OCI-LY1 (cell line): ENCODE measurements at regions not wholly inside any gene's neighbourhood (a gene's known extent, or its start where the extent isn't known, plus 50 kb on each side); places are given as distances from the start of the nearest gene placed in this dataset.
"Not testable (repeated sequence)": the region's sequence is repeated elsewhere in the genome, so short reads cannot be mapped to it uniquely, and the experiment has no call there.

Experiments
- H2AFZ ChIP-seq: fragments of 200-600 bp; sonication (generic), shearing (Covaris generic); 2 replicates; pipeline ENCODE4 v1.6.0; 2014; ENCODE audit warnings: antibody characterized with exemption, mild to moderate bottlenecking, low read length
- H3F3A ChIP-seq: fragments of 200-600 bp; sonication (generic), shearing (Covaris generic); 2 replicates; pipeline ENCODE4 v1.6.0; 2014; ENCODE audit warnings: mild to moderate bottlenecking, antibody characterized with exemption, low read length, moderate library complexity; ENCODE audit not compliant: insufficient read depth
- H3K27ac ChIP-seq: fragments of 200-600 bp; sonication (generic); 2 replicates; pipeline ENCODE4 v1.5.1; 2014; ENCODE audit warnings: low read length, mixed run types, mild to moderate bottlenecking, low read depth; ENCODE audit not compliant: poor library complexity, severe bottlenecking
- H3K27me3 ChIP-seq: fragments of 200-600 bp; sonication (generic); 2 replicates; pipeline ENCODE4 v1.6.0; 2014; ENCODE audit warnings: antibody characterized with exemption, mild to moderate bottlenecking, low read length, moderate library complexity; ENCODE audit not compliant: insufficient read depth
- H3K36me3 ChIP-seq: fragments of 200-600 bp; sonication (generic); 2 replicates; pipeline ENCODE4 v1.6.1; 2014; ENCODE audit warnings: mild to moderate bottlenecking, antibody characterized with exemption, low read length, moderate library complexity, mixed read lengths; ENCODE audit not compliant: insufficient read depth
- H3K4me1 ChIP-seq: fragments of 200-600 bp; sonication (generic); 2 replicates; pipeline ENCODE4 v1.5.1; 2014; ENCODE audit warnings: mild to moderate bottlenecking, low read length, moderate library complexity; ENCODE audit not compliant: insufficient read depth, severe bottlenecking
- H3K4me2 ChIP-seq: fragments of 200-600 bp; sonication (generic), shearing (Covaris generic); 2 replicates; pipeline ENCODE4 v1.6.1; 2014; ENCODE audit warnings: low read length
- H3K4me3 ChIP-seq: fragments of 200-600 bp; sonication (generic); 2 replicates; pipeline ENCODE4 v1.5.1; 2014; ENCODE audit warnings: low read length, low read depth, mild to moderate bottlenecking, mixed read lengths; ENCODE audit not compliant: poor library complexity, severe bottlenecking
- H3K79me2 ChIP-seq: fragments of 200-600 bp; shearing (Covaris generic); 2 replicates; pipeline ENCODE4 v1.6.1; 2016; ENCODE audit warnings: mixed run types, low read length, mixed read lengths; ENCODE audit not compliant: insufficient read depth
- H3K9ac ChIP-seq: fragments of 200-600 bp; sonication (generic), shearing (Covaris generic); 2 replicates; pipeline ENCODE4 v1.6.1; 2014; ENCODE audit warnings: mild to moderate bottlenecking, low read length, mixed read lengths
- H3K9me2 ChIP-seq: fragments of 200-600 bp; sonication (generic), shearing (Covaris generic); 2 replicates; pipeline ENCODE4 v1.6.1; 2014; ENCODE audit warnings: low read depth, mild to moderate bottlenecking, low read length, mixed read lengths
- H3K9me3 ChIP-seq: fragments of 200-600 bp; shearing (Covaris generic); 2 replicates; pipeline ENCODE4 v1.6.1; 2014; ENCODE audit warnings: low read length, mixed read lengths
- H4K20me1 ChIP-seq: fragments of 200-600 bp; sonication (generic), shearing (Covaris generic); 2 replicates; pipeline ENCODE4 v1.6.0; 2016; ENCODE audit warnings: mild to moderate bottlenecking, low read length; ENCODE audit not compliant: insufficient read depth
- EZH2 ChIP-seq: fragments of 200-600 bp; sonication (generic), shearing (Covaris generic); IDR thresholded peaks from 2 replicates; pipeline ENCODE4 v1.8.0; 2017; ENCODE audit warnings: borderline replicate concordance, mixed run types, mild to moderate bottlenecking, antibody characterized with exemption, low read length, moderate library complexity, mixed read lengths
- TF ChIP-seq, protein P1 (sequence below): fragments of 200-600 bp; sonication (generic), shearing (Covaris generic); IDR thresholded peaks from 2 replicates; pipeline ENCODE4 v1.5.1; 2017; ENCODE audit warnings: mild to moderate bottlenecking, antibody characterized with exemption, low read length, moderate library complexity, mixed read lengths

- peaks cover 26% of the 10 kb centered on the region for H3K4me1 ChIP-seq
- H3K36me3 ChIP-seq, result no peaks in the 10 kb centered on the region
Measured at GRCh38 chr2:107570876-107571275, 255.8 kb upstream of the RGPD4 start.

GRCh38 chr2:107572890-107573289 lies 253.8 kb upstream of the RGPD4 start:
- not testable (repeated sequence) for H3K36me3 ChIP-seq, H3K79me2 ChIP-seq, H3K4me2 ChIP-seq, H2AFZ ChIP-seq, H3K9me2 ChIP-seq, H3K9ac ChIP-seq, H3K9me3 ChIP-seq, H3K4me3 ChIP-seq, H3K27ac ChIP-seq, H3F3A ChIP-seq, H4K20me1 ChIP-seq, H3K27me3 ChIP-seq
- H3K4me1 ChIP-seq, result peaks cover 46% of the 10 kb centered on the region

More at GRCh38 chr2:107570876-107571275, 255.8 kb upstream of the RGPD4 start:
- Histone ChIP-seq H3K4me3 (no peak overlapping the region), H3K79me2 (no peaks in the 10 kb centered on the region), H2AFZ (no peak overlapping the region), H3K9ac (no peak overlapping the region), H3K4me2 (no peak overlapping the region), H3K9me2 (no peaks in the 10 kb centered on the region), H3K27ac (no peak overlapping the region), H4K20me1 (no peaks in the 10 kb centered on the region), H3K27me3 (no peaks in the 10 kb centered on the region), H3K9me3 (no peaks in the 10 kb centered on the region), H3F3A (no peaks in the 10 kb centered on the region)
- no peak for TF ChIP-seq EZH2
- TF ChIP-seq, protein P1, sequence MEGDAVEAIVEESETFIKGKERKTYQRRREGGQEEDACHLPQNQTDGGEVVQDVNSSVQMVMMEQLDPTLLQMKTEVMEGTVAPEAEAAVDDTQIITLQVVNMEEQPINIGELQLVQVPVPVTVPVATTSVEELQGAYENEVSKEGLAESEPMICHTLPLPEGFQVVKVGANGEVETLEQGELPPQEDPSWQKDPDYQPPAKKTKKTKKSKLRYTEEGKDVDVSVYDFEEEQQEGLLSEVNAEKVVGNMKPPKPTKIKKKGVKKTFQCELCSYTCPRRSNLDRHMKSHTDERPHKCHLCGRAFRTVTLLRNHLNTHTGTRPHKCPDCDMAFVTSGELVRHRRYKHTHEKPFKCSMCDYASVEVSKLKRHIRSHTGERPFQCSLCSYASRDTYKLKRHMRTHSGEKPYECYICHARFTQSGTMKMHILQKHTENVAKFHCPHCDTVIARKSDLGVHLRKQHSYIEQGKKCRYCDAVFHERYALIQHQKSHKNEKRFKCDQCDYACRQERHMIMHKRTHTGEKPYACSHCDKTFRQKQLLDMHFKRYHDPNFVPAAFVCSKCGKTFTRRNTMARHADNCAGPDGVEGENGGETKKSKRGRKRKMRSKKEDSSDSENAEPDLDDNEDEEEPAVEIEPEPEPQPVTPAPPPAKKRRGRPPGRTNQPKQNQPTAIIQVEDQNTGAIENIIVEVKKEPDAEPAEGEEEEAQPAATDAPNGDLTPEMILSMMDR, result no peak

DNA sequence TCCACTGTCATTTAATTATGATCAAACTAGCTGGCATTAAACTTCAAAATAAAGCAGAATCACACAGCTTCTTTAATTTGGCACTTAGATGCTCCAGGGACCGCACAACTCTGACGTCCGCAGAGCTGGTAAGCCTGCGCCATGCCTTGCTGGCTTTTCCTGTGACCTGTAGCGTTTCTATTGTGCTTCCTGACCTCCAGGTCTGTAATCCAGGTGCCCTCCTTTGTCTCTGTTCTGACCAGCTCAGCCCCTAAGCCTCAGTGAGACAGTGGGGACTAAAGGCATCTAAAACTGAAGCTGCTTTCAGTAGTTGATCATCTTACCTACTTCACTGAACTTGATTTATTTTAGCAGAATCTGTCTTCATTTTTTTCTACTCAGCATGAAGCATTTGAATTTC lies 249.7 kb upstream of the RGPD4 start:
- H3K27me3 ChIP-seq, result no peaks in the 10 kb centered on the region
- no peaks in the 10 kb centered on the region for H3K36me3 ChIP-seq
- H3K79me2 ChIP-seq, result no peaks in the 10 kb centered on the region
- no peaks in the 10 kb centered on the region for H4K20me1 ChIP-seq
- peak overlapping the region; percentile 10; the same call in 1 of the 2 replicates for H3K4me2 ChIP-seq
- H2AFZ ChIP-seq, result no peak overlapping the region
- no peaks in the 10 kb centered on the region for H3K9me2 ChIP-seq
- peak overlapping the region; percentile 1; the same call in 1 of the 2 replicates for H3K9ac ChIP-seq
- peaks cover 80% of the 10 kb centered on the region for H3K4me1 ChIP-seq
- no peaks in the 10 kb centered on the region for H3K9me3 ChIP-seq
- no peak overlapping the region for H3K4me3 ChIP-seq
- H3F3A ChIP-seq, result no peaks in the 10 kb centered on the region
- peak overlapping the region; percentile 74 for H3K27ac ChIP-seq
- no peak for TF ChIP-seq EZH2
- TF ChIP-seq, protein P1, result no peak

DNA sequence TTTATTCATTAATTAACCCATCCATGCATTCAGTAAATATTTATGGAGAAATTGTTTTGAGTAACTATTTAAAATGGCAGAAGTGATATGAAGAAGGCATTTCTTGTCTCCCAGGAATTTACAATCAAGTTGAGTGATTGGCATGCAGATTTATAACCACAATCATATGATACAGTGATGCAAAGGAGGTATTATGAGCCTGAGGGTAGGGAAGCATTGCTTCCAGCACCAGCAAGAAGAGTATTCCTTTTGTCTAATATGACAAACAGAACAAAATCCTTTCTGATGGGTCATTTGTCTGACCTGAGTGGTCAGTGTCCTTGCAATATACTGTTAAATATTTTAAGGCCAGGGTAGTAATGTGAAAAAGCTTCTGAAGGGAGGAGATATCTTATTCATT lies 244.2 kb upstream of the RGPD4 start:
- Histone ChIP-seq H3K9me3 (no peaks in the 10 kb centered on the region), H4K20me1 (no peaks in the 10 kb centered on the region), H3K4me3 (no peak overlapping the region), H3K36me3 (no peaks in the 10 kb centered on the region), H3K27ac (no peak overlapping the region), H2AFZ (no peak overlapping the region), H3K27me3 (no peaks in the 10 kb centered on the region), H3K79me2 (no peaks in the 10 kb centered on the region), H3K9ac (no peak overlapping the region), H3K4me2 (no peak overlapping the region), H3K4me1 (peaks cover 63% of the 10 kb centered on the region), H3K9me2 (no peaks in the 10 kb centered on the region), H3F3A (no peaks in the 10 kb centered on the region)
- TF ChIP-seq, protein P1, result no peak
- TF ChIP-seq EZH2, result no peak
